WTC11 (cell line): ENCODE measurements at regions not wholly inside any gene's neighbourhood (a gene's known extent, or its start where the extent isn't known, plus 50 kb on each side); places are given as distances from the start of the nearest gene placed in this dataset.

ENCODE experiments used
- E2F4 ChIP-seq: sonication (generic); formaldehyde crosslinking; IDR thresholded peaks from 2 replicates; pipeline ENCODE4 v1.8.1; 2022; ENCODE audit warnings: low read depth, mild to moderate bottlenecking, moderate library complexity, missing genetic modification reagents, borderline replicate concordance
- SMAD4 ChIP-seq: sonication (generic); formaldehyde crosslinking; IDR thresholded peaks from 2 replicates; pipeline ENCODE4 v1.8.0; 2022; ENCODE audit warnings: mild to moderate bottlenecking, missing genetic modification reagents
- TCF7 ChIP-seq: sonication (generic); formaldehyde crosslinking; IDR thresholded peaks from 2 replicates; pipeline ENCODE4 v1.8.0; 2022; ENCODE audit warnings: mild to moderate bottlenecking, low read depth, missing genetic modification reagents, moderate library complexity

DNA sequence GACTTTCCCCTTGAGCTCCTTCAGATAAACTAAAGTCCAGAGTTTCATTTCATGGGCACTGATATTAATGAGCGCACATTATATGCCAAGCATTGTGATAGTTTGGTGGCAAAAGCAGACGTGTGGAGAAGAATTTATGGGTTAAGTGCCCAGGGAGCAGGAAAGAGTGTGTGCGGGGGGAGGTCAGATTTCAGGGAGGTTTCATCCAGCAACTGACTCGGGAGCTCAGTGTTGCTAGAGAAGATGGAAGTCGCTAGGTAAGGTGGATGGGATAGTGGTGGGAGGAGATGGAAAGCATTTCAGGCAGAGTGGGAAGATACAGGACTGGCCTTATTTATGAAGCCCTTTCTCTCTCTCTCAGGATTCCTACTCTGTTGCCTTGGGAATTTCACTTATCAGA is 223.0 kb downstream of the SNX10 start:
- TF ChIP-seq E2F4 (CRISPR knock-in tag) = no peak
- TF ChIP-seq TCF7 (CRISPR knock-in tag) = no peak
- TF ChIP-seq SMAD4 (CRISPR knock-in tag) = no peak
